ENCODE measurements at regions not wholly inside any gene's neighbourhood (a gene's known extent, or its start where the extent isn't known, plus 50 kb on each side); places are given as distances from the start of the nearest gene placed in this dataset.
A peak's percentile ranks its signal among the peaks of the same experiment; 100 is the strongest.

DNA sequence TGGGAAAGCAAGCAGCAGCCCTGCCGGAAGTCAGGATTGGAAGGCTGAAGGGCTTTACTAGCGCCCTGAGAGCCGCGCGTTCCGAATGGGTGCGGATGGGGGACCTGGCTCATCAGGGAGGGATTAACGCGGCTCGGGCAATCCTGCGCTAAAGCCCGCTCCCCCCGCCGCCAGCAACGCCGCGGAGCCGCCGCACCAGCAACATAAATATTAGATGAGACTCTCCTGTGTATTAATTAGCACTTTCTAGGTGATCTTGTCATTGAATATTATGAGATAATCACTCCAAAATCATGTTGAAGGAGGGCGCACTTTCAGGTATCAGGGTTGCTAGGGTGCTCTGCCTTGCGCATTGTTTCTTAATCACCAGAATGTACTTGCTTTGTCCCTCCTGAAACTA is 357.2 kb upstream of the FAM241A start:
- no peak for DNase-seq

GRCh38 chr4:111789901-111790640 is 355.2 kb upstream of the FAM241A start:
- no peak for DNase-seq

DNA sequence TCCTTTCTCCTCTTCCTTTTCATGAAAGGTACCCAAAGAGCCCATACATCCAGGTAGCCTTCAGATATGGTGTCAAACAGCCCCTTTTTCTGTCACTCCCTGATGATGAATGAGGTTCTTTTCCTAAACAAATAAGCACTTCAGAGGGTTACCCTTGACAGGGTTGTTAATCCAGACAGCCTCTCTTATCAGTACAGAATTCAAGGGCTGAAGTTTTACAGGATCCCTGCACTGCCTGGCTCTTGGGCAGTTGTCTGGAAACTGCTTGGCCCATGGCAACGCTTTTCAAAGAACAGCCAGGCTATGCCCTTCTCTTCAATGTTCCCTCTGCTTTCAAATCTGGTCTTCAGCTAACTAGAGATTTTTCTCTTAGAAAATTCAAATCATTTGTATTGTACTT is 352.6 kb upstream of the FAM241A start:
- peak in 1 of 58 donors; percentile 0 for DNase-seq

DNA sequence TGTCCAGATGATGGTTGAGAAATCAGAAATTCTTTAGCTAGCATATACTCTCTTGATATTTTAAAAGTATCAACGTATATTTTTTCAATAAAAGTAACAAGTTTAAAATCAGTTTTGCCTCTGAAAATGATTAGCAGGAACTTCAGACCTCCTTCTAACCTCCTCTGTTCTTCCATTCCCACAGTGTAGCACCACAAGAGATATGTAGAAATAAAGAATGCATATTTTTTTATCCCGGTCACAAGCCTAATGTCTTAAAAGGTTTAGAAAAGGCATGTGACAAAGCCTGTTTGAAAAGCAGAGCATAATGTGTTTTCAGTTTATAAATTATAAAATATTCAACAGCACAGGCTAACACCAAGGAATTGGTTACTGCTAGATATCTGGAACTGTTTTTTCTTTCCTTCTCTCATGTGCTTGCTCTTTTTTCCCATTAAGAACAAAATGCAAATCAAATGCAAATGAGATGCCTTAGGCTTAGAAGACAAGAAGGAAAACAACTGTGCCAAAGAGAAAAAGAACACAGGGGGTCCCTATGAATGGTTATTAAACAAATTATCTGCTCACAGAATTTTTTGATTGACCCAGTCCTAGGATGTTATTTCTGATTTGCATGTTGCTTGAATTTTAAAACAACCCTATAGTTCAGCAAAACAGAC is 351.7 kb upstream of the FAM241A start:
- DNase-seq: no peak

- no peak for DNase-seq
Measured at GRCh38 chr4:111797455-111798163, 347.6 kb upstream of the FAM241A start.

GRCh38 chr4:111798840-111799239 is 346.4 kb upstream of the FAM241A start:
- DNase-seq: no peak

DNA sequence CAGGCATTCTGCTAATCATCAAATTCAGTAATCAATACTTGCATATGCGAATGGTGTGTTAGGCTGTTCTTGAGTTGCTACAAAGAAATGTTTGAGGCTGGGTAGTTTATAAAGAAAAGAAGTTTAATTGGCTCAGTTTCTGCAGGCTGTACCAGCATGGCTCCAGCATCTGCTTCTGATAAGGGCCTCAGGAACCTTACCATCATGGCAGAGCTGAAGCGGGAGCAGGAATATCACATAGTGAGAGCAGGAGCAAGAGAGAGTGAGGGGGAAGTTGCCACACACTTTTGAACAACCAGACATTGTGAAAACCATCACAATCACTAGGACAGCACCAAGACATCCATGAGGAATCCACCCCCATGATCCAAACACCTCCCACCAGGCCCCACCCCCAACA is 344.7 kb upstream of the FAM241A start:
- no peak for DNase-seq

DNA sequence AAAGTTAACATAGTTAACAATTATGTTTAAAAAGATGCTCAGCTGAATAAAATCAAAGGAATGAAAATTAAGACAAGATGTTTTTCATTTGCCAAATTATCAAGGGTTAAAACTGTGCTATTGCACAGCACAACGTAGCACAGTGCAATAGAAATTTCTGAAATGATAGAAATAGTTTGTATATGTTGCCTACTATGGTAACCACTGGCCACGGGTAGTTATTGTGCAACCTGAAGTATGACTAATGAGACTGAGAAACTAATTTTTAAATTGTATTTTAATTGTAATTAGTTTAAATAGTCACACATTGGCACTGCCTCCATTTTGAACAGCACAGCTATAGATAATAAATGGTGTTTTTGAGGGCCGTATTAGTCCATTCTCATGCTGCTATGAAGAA is 343.1 kb upstream of the FAM241A start:
- DNase-seq: no peak

GRCh38 chr4:111806331-111806730 is 338.9 kb upstream of the FAM241A start:
- DNase-seq: no peak

GRCh38 chr4:111807576-111807975 is 337.7 kb upstream of the FAM241A start:
- no peak for DNase-seq

- no peak for DNase-seq
Measured at GRCh38 chr4:111808174-111808573, 337.1 kb upstream of the FAM241A start.

GRCh38 chr4:111811661-111812060 is 333.6 kb upstream of the FAM241A start:
- DNase-seq: no peak

GRCh38 chr4:111812114-111812513 is 333.1 kb upstream of the FAM241A start:
- no peak for DNase-seq

- DNase-seq: no peak
Measured at GRCh38 chr4:111812760-111813159, 332.5 kb upstream of the FAM241A start.

DNA sequence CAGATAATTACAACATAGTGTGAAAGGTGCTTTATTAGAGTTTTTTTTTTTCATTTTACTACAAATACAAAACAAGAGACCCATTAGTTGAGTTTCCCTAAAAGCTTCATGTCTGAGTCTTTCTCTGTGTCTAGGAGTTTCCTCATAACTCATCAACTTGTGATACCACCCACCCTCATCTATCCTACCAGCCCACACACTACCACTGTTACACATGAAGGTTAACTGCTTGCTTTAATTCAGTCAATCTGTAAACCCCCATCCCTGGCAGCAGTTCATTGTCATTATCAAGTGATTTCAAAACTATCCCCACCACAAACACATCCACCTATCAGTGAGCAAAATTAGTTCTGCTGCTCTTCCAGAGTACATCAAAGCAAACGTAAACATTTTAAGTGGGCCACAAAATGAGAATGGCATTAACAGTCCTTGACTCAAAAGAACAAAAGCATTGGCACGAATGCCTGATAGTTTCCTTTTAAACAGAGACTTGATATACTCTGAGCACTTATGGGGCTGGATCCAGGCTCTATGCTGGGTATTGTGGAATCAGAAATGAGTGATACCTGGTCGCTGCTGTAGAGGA is 331.6 kb upstream of the FAM241A start:
- DNase-seq: no peak

- DNase-seq: no peak
Measured at GRCh38 chr4:111814961-111815360, 330.3 kb upstream of the FAM241A start.

DNA sequence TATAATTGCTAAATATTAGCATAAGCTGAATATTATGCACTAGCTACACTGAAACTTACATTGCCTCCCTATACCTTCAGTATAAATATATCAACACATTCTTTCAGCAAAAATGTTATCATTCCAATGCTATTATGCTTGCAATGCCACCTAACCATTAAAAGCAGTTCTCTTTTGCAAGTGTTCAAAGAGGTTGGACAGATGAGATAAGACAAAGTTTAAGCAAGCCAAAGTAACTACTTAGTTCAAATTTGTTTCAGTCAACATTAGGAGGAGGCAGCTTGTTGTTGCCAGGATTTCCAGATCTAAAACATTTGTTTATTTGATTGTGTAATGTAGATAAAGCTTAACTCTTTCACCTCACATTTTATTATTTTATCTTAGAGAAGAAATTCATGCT is 323.9 kb upstream of the FAM241A start:
- no peak for DNase-seq

- DNase-seq: no peak
Measured at GRCh38 chr4:111836601-111837000, 308.7 kb upstream of the FAM241A start.

- no peak for DNase-seq
Measured at GRCh38 chr4:111837761-111838160, 307.5 kb upstream of the FAM241A start.

DNA sequence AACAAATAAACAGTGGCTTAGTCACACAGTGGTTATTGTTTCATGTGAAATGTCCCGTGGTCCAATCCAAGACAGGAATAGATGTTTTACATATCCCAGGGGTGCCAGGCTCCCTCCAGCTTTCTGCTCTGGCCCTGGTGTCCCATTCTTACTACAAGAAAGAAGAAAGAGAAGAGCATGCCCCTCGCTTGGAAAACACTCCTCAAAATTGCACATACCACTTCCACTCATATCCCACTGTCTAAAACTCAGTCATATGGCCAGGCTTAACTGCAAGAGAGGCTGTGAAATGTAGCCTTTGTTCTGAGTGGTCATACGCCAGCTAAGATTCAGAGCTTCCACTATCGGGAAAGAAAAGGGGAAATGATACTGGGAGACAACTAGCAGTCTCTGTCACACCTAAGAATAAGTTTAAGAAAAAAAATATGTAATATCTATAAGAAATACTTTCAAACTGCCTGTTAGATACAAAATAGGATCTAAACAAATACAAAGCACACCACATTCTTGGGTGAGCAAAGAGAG is 306.8 kb upstream of the FAM241A start:
- peak in 3 of 58 donors; percentile 1 to 23 (median 4) for DNase-seq

DNA sequence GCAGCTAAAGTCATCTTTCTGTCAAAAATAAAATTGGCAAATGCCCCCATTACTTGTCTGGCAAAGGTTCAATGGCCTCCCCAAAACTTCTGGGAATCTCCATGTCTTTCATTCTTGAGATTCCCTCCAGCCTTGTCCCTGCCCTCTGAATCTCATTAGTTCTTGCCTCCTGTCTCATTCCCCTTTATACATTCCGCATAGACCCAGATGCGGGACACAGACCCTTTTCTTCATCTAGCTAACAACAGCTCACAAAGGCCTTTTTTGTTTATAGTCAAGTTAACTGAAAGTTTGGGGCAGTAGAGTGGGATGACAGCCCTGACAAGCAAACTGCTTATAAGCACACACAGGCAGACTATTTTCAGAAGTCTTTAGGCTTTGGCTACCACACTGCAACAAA is 306.1 kb upstream of the FAM241A start:
- DNase-seq: peak in 11 of 58 donors; percentile 3 to 38 (median 10)

DNA sequence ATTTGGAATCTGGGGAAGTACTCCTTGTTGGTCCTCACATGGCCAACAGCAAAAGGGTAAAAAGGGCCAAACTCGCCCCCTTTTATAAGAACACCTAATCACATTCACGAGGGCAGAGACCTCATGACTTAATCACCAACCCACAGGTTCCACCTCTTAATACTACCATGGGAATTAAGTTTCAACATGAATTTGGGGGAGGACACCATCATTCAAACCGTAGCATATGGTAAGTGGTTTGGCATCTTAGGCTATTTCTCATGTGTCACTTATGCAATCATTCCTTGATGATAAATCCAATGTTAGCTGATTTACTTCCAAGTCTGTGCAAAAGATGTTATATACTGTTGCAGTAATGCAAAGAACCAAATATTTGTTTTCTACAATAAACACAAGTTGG is 302.9 kb upstream of the FAM241A start:
- DNase-seq: no peak
